ENCODE measurements at regions not wholly inside any gene's neighbourhood (a gene's known extent, or its start where the extent isn't known, plus 50 kb on each side); places are given as distances from the start of the nearest gene placed in this dataset.
"Not testable (repeated sequence)": the region's sequence is repeated elsewhere in the genome, so short reads cannot be mapped to it uniquely, and the experiment has no call there.

DNA sequence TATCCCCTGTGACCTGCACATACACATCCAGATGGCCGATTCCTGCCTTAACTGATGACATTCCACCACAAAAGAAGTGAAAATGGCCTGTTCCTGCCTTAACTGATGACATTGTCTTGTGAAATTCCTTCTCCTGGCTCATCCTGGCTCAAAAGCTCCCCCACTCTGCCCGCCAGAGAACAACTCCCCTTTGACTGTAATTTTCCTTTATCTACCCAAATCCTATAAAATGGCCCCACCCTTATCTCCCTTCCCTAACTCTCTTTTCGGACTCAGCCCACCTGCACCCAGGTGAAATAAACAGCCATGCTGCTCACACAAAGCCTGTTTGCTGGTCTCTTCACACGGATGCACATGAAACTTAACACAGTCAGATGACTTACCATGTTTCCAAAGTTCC lies 403.8 kb downstream of the TBC1D32 start:
- DNase-seq, result not testable (repeated sequence)

- no peak for DNase-seq
Observed at GRCh38 chr6:120924214-120924613, 410.1 kb downstream of the TBC1D32 start.

DNA sequence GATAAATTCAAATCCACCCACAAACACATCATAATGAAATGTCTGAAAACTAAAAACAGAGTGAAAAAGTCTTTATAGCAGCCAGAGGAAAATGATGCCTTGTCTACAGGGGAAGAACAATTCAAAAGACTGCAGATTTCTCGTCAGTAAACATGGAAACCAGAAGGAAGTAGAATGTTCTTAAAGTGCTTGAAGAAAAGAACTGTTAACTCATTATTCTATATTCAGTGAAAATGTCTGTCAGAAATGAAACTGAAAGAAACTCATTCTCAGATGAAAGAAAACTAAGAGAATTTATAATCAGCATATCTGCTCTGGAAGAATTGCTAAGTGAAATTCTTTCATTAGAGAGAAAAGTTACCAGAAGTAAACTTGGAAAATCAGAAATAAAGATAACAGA lies 416.1 kb downstream of the TBC1D32 start:
- no peak for DNase-seq

DNA sequence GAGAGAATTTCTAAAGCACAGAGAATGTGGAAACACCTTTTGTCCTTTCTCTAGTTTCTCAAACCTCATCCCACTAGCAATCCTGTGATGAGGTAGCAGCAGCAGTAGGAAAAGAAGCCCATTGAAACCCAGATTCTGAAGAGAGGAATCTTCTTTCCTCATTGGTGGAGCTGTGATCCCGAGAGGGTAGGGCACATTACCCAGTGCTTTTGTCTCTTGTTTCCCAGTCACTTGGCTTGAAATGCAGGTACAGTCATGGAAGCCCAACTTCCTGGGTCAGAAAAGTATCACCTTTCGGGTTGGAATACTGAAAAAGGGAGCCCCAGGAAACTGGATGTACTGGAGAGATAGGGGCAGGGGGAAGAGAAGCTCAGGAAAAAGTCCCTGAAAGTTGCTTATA lies 417.4 kb downstream of the TBC1D32 start:
- no peak for DNase-seq

DNA sequence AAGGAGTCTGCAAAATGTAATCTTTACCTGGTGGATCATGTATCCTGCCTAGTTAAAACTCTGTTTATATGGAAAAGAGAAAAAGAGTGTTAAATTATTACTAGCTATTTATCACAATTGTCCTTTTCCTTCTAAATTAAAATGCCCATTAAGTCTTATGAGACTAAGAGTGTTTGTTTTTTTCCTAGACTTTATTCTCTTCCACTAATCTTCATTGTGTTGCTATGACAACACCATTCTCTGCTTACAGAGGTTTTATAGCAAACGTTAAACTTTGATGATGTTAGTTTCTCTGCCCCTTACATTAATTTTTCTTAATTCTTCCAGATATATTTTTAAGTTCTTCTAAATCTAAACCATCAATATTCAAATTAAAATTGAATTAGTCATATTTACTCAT lies 420.8 kb downstream of the TBC1D32 start:
- DNase-seq, result no peak

- DNase-seq, result no peak
Observed at GRCh38 chr6:120908767-120909166, 425.5 kb downstream of the TBC1D32 start.

- no peak for DNase-seq
Observed at GRCh38 chr6:120903836-120904235, 430.4 kb downstream of the TBC1D32 start.

DNA sequence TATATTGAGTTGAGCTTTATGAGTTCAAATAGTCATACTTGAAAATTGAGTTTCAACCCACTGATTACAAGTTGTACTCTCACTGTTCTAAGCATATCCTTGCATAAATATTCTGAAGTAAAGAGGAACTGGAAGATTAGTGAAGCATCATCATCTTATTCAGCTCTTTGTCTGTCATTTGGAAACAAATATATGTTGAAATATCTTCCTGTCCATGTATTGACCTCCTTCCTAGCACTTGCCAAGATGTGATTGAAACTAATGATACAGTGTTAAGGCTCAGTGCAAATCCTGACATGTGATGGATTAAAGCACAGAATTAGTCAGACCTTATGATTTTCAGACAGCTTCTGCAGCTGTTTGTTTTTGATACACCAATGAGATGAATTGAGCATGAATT lies 434.3 kb downstream of the TBC1D32 start:
- DNase-seq, result no peak

DNA sequence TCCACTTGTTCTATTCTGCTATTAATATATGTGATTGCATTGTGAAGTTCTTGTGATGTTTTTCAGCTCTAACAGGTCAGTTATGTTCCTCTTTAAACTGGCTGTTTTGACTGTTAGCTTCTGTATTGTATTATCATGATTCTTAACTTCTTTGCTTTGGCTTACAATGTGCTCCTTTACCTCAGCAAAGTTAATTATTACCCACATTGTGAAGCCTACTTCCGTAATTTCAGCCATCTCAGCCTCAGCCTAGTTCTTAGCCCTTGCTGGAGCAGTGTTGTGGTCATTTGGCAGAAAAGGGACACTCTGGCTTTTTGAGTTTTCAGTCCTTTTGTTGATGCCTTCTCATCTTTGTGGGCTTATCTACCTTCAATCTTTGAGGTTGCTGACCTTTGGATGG lies 440.2 kb downstream of the TBC1D32 start:
- no peak for DNase-seq

DNA sequence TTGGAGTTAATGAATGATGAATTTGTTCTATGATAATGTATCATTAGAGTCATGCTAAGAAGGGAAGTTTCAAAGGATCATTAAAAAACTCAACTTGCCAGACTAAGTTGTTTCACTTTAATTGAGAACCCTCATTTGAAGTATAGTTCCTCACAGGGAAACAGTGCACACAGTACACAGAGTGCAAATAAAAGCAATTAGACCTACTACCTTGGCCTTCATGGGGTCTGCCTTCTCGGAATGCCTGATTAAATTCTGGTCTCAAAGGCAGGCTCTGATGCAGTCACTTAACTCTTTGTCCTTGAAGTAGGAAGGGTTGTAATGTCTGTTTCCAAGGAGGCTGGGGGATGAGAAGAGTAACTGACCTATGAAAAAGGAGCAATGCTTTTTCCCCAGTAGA lies 457.3 kb downstream of the TBC1D32 start:
- peak; percentile 26 for DNase-seq

DNA sequence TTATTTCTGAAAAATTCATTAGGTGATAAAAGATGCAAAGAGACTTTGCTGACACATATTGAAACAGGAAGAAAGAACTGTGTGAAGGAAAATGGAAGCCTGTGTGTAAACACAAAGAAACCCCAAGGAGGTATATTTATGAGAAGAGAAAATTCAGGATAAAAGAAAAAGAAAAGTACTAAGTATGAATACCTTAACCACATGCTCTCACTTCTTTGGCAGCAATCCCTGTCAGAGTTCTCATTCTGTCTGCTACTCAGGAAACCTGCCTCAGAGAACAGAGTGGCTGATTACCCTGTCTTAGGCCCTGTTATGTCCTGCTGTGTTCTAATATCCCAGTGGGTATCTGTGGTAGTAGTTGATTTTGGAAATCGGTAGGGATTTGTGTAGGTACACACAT lies 457.9 kb downstream of the TBC1D32 start:
- no peak for DNase-seq

DNA sequence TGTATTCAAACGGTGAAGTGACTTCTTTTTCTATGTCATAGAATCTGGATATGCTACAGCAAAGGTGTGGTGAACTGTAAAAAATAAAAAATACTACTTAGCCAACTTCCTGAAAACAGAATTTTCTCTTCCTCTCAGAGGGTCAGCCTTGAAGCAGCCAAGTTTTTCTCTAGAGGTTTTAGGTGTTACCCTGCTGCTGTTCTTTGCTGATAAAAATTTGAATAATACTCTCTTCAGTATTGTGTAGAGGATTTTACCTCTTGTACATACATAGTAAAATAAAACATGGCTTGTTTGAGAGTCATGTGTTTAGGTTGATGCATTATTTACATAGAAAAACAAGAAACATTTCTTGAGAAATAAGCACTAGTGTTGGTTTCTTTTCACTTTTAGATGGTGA lies 458.4 kb downstream of the TBC1D32 start:
- no peak for DNase-seq

DNA sequence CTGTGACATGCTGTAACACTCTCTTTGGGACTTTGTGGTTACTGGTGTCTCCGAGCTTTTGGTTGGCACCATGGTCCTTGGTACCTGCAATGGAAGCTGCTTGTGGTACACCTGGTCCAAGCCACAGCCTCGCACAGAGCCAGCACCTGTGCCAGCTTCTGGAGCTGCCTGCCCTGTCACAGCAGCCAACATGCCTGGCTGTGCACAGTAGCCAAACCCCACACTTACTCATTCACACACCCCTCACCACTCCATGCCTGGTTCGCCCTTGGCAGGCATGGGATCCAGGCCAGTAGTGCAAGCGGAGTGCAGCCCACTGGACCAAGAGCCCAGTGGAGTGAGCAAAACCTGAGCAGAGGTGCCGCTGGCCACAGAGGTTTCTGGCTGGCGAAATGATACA lies 459.9 kb downstream of the TBC1D32 start:
- DNase-seq, result no peak

GRCh38 chr6:120873125-120873865 lies 461.0 kb downstream of the TBC1D32 start:
- no peak for DNase-seq

DNA sequence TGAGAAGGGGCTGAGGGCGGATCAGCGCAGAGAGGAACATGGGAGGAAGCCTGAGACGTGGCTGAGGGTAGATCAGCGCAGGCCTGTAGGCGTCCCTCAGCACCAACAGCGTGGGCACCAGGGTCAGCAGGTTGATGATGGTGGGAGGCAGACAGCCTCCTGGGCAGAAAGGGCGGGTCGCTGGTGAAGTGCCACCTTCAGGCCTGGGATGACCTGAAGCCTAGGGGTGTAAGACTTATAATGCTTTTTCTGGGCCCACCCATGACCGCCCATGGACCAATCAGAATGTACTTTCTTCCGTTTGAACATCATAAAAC lies 462.1 kb downstream of the TBC1D32 start:
- no peak for DNase-seq

DNA sequence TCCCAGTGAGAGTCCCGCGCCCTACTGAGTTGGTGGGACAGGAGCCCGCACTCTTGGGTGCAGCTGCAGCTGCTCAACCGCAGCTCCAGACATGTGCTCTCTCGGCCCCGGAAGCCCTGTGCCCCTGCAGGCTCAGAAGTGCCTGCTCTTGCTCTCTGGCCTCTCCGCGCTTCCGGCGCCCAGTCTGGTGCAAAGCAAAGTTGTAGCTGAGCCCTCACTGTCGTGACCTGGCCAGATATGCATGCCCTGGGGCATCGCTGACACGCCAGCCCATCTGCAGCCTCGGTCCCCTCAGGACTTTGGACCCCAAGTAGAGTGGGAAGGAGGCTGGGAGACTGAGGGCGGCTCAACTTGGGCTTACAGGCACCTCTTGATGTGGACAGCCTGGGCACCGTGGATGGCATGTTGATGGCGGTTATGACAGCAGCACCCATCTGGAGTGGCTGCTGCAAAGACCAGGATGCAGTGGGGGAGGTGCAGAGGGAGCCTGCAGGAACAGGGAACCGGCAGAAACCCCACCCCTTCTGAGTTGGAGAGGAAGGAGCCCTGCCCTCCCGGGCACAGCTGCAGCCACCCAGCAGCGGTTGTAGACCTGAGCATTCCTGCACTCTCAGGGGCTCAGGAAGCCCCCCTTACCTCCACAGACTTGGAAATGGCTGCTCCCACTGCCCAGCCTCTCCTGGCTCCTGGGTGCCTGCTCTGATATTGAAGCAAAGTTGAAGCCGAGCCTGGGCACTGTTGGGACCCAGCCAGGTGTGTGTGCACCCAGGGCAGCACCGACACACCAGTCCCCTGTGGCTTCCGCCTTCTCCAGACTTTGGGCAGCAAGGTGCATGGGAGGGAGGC lies 462.6 kb downstream of the TBC1D32 start:
- no peak for DNase-seq

DNA sequence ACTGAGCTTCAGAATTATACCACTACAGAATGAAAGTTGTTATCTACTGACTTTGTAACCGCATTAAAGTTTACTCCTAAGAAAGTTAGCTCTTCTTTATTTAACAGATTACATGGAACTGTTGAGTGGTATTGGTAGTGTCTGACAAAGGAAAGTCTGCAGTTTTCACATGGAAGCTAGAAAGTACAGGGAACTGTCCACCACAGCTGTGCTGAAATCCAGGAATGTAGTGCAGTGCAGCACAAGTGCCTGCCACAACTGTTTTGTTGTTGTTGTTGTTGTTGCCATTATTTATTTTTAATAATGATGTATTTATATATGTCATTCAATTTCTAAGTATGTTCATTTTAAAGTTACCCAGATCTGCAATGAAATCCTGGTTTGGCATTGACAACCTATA lies 464.9 kb downstream of the TBC1D32 start:
- peak; percentile 15 for DNase-seq

DNA sequence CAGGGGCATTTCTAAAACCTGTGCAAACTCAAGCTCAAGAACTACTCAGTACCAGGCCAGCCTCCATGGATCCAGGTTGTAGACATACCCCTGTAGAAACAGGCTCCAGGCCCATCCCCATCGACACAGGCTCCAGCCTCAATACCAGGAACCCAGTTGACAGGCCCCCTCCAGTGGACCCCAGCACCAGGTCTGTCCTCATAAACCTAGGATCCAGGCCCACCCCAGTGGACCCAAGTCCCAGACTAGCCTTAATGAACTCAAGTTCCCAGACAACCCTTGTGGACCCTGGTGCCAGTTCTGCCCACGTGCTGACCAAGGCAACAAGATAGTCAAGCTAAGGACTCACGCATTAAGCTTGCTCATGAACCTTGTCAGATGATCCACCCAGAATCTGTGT lies 476.9 kb downstream of the TBC1D32 start:
- no peak for DNase-seq

DNA sequence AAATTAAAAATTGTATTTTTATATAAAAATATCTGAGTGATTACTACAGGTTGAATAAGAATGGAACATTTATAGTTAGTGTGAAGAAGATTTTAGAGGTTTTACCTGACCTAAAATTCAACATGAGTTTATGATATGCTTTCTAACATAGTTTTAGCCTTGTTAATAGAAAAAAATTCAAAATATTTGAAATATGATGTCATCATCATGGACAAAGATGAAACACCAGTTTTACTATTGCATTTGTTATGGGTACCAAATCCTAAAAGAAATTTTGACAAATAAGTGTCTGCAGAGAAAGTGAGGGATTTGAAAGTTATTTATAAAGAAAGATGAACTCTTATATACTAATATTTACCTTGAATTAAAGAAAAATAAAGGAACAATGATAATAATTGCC lies 479.7 kb downstream of the TBC1D32 start:
- no peak for DNase-seq

GRCh38 chr6:120853489-120853888 lies 480.8 kb downstream of the TBC1D32 start:
- DNase-seq, result peak; percentile 23

DNA sequence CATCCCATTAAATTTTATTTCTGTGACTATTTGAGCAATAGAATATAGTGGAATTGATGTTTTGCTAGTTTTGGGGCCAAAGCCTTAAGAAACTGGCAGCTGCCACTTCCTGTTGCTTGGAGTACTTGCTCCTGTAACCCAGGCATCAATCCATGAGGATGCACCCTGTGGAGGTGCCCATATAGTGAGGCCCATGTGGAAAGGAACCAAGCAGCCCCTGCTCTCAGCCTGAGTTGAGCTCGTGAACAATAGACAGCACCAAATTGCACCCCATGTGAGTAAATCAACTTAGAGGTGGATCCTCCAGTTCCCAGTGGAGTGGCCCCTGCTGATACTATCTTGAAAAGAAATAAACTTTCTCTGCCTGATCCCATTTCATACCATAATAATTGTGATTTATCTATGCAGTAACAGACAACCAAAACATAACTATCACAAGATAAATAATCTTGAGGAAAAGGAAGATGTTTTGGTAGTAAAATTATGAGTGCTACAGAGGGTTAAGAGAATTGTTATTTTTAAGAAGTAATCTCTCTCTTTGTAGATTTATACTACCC lies 481.9 kb downstream of the TBC1D32 start:
- no peak for DNase-seq

DNA sequence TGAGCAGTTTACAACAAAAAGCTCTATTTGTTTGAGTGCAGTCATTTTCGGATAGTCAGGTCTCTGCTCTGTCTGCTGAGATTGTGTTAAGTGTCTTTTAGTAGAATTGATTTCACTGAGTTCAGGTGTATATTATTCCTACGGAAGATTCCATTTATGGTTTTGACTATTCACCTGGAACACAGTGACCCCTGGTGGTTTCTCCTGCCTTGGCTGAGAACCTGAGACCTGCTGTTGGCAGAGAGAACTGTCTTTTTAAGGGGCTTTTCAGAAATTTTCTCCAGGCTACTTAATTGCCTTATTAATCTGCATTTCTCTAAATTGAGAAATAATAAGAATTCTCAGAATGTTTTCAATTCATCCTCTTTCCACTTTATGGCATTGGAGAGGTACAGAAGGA lies 508.0 kb downstream of the TBC1D32 start:
- no peak for DNase-seq

- no peak for DNase-seq
Observed at GRCh38 chr6:120816794-120817193, 517.5 kb downstream of the TBC1D32 start.

Data from renal pelvis (tissue), 1 donor.